Neuronal stem cell (in vitro differentiated cells): ENCODE measurements at regions not wholly inside any gene's neighbourhood (a gene's known extent, or its start where the extent isn't known, plus 50 kb on each side); places are given as distances from the start of the nearest gene placed in this dataset.
"Not testable (repeated sequence)": the region's sequence is repeated elsewhere in the genome, so short reads cannot be mapped to it uniquely, and the experiment has no call there.

Experiments
- DNase-seq: peaks from one replicate; pipeline ENCODE4 v3.0.0-alpha.2; 2013; ENCODE audit warnings: low spot score
- H2AFZ ChIP-seq: one replicate; pipeline ENCODE4 v1.6.1; 2013; ENCODE audit warnings: mild to moderate bottlenecking, low read length, inconsistent platforms
- H2AK5ac ChIP-seq: 2 replicates; pipeline ENCODE4 v1.6.1; 2013; ENCODE audit warnings: low read depth, mild to moderate bottlenecking, inconsistent platforms, low read length, moderate library complexity, mixed read lengths
- H2BK120ac ChIP-seq: 2 replicates; pipeline ENCODE4 v1.6.1; 2013; ENCODE audit warnings: low read depth, mild to moderate bottlenecking, inconsistent platforms, low read length, moderate library complexity, mixed read lengths
- H2BK12ac ChIP-seq: one replicate; pipeline ENCODE4 v1.6.1; 2013; ENCODE audit warnings: low read length, inconsistent platforms
- H2BK15ac ChIP-seq: 2 replicates; pipeline ENCODE4 v1.6.1; 2013; ENCODE audit warnings: mild to moderate bottlenecking, low read length, inconsistent platforms, mixed read lengths
- H2BK5ac ChIP-seq: one replicate; pipeline ENCODE4 v1.6.1; 2013; ENCODE audit warnings: inconsistent platforms, mild to moderate bottlenecking, low read length, moderate library complexity
- H3K14ac ChIP-seq: one replicate; pipeline ENCODE4 v1.6.1; 2013; ENCODE audit warnings: low read length, inconsistent platforms
- H3K18ac ChIP-seq: 2 replicates; pipeline ENCODE4 v1.6.1; 2013; ENCODE audit warnings: low read length, inconsistent platforms
- H3K23ac ChIP-seq: 2 replicates; pipeline ENCODE4 v1.6.1; 2013; ENCODE audit warnings: low read depth, mild to moderate bottlenecking, mixed read lengths, low read length, inconsistent platforms; ENCODE audit not compliant: poor library complexity
- H3K27ac ChIP-seq: replicated peaks from 3 replicates; pipeline ENCODE4 v1.5.1; 2013; ENCODE audit warnings: low read length, inconsistent platforms
- H3K27me3 ChIP-seq, 3 experiments: 2 replicates each; pipeline ENCODE4 v1.6.1; 2013; ENCODE audit warnings: low read length in 3 of 3, mild to moderate bottlenecking in 2 of 3, inconsistent platforms in 1 of 3, low read depth in 1 of 3, mixed read lengths in 1 of 3, moderate library complexity in 1 of 3; ENCODE audit not compliant: control insufficient read depth in 3 of 3, insufficient read depth in 3 of 3
- H3K36me3 ChIP-seq, 2 donors: replicated peaks in 1 of 2; 2 replicates each; pipeline ENCODE4 v1.6.1; 2013; ENCODE audit warnings: low read length in 2 of 2; ENCODE audit not compliant: control insufficient read depth in 2 of 2, insufficient read depth in 2 of 2
- H3K4ac ChIP-seq: 2 replicates; pipeline ENCODE4 v1.6.1; 2013; ENCODE audit warnings: inconsistent platforms, mild to moderate bottlenecking, low read length, moderate library complexity
- H3K4me1 ChIP-seq, 2 donors: 1 replicate in 1 of 2; 2 replicates in 1 of 2; pipeline ENCODE4 v1.6.1; 2013; ENCODE audit warnings: low read length in 2 of 2, low read depth in 1 of 2; ENCODE audit not compliant: control insufficient read depth in 2 of 2, insufficient read depth in 1 of 2
- H3K4me2 ChIP-seq: one replicate; pipeline ENCODE4 v1.6.1; 2013; ENCODE audit warnings: mild to moderate bottlenecking, low read length, inconsistent platforms; ENCODE audit not compliant: insufficient read depth, poor library complexity, severe bottlenecking
- H3K4me3 ChIP-seq, 2 donors: 2 replicates each; pipeline ENCODE4 v1.5.1; 2013; ENCODE audit warnings: low read length in 2 of 2, mild to moderate bottlenecking in 2 of 2, inconsistent platforms in 1 of 2, moderate library complexity in 1 of 2
- H3K79me1 ChIP-seq: one replicate; pipeline ENCODE4 v1.6.1; 2013; ENCODE audit warnings: low read depth, mild to moderate bottlenecking, inconsistent platforms, low read length, moderate library complexity
- H3K9ac ChIP-seq: one replicate; pipeline ENCODE4 v1.6.1; 2013; ENCODE audit warnings: mild to moderate bottlenecking, low read depth, low read length, inconsistent platforms; ENCODE audit not compliant: poor library complexity
- H3K9me3 ChIP-seq, 2 donors: replicated peaks in 1 of 2; 2 replicates each; pipeline versions ENCODE3 to v1.6.1; 2013; ENCODE audit warnings: low read length in 2 of 2, mild to moderate bottlenecking in 2 of 2, inconsistent platforms in 1 of 2, low read depth in 1 of 2, mixed read lengths in 1 of 2, moderate library complexity in 1 of 2; ENCODE audit not compliant: control insufficient read depth in 2 of 2, insufficient read depth in 1 of 2
- H4K8ac ChIP-seq: one replicate; pipeline ENCODE4 v1.6.1; 2013; ENCODE audit warnings: low read depth, mild to moderate bottlenecking, inconsistent platforms, low read length, moderate library complexity
- H4K91ac ChIP-seq: one replicate; pipeline ENCODE4 v1.6.1; 2013; ENCODE audit warnings: low read length, low read depth, mild to moderate bottlenecking, inconsistent platforms; ENCODE audit not compliant: poor library complexity
- WGBS, 2 donors: extraction: QIAGEN DNeasy Blood & Tissue Kit; methylation state at CpG; one replicate each; pipeline ENCODE4 v1.1.7; 2013; ENCODE audit warnings: missing lambda C conversion rate in 2 of 2, mixed read lengths in 1 of 2; ENCODE audit not compliant: insufficient read length in 2 of 2, insufficient replicate concordance in 1 of 2; ENCODE audit errors: extremely low coverage in 2 of 2; 5-methylcytosine and 5-hydroxymethylcytosine counted together

- H4K8ac ChIP-seq = no peak overlapping the region
- no peak overlapping the region for H2BK120ac ChIP-seq
- H2AFZ ChIP-seq = peak overlapping the region; percentile 59
- peak overlapping the region; percentile 14 for H3K27ac ChIP-seq
- WGBS, 2 donors = no CpG with 5 or more reads among the region's 3 CpGs
- H2BK12ac ChIP-seq = no peak overlapping the region
- H3K9me3 ChIP-seq = no peaks in the 10 kb centered on the region
- H3K14ac ChIP-seq = no peak overlapping the region
- no peaks in the 10 kb centered on the region for H3K27me3 ChIP-seq
- no peak overlapping the region for H3K4ac ChIP-seq
- H3K23ac ChIP-seq = no peak overlapping the region
- H3K4me3 ChIP-seq = no peak overlapping the region
- H3K9ac ChIP-seq = no peak overlapping the region
- peak; percentile 18 for DNase-seq
- H3K18ac ChIP-seq = no peak overlapping the region
- H3K4me1 ChIP-seq = peaks cover 3 to 8% of the 10 kb centered on the region in 2 donors
- H2AK5ac ChIP-seq = no peak overlapping the region
- no peak overlapping the region for H2BK15ac ChIP-seq
- H2BK5ac ChIP-seq = no peak overlapping the region
- H3K4me2 ChIP-seq = no peak overlapping the region
- no peaks in the 10 kb centered on the region for H3K79me1 ChIP-seq
- H4K91ac ChIP-seq = no peak overlapping the region
- no peaks in the 10 kb centered on the region for H3K36me3 ChIP-seq
Observed at GRCh38 chr4:22625311-22625710, 67.4 kb upstream of the GBA3 start.

- H3K4me3 ChIP-seq, H3K4me1 ChIP-seq, H3K14ac ChIP-seq, H3K79me1 ChIP-seq, H3K18ac ChIP-seq, H3K9me3 ChIP-seq, H3K4ac ChIP-seq, H2AFZ ChIP-seq, H3K36me3 ChIP-seq, H3K23ac ChIP-seq, H3K27ac ChIP-seq, H2BK120ac ChIP-seq, H3K27me3 ChIP-seq, H4K8ac ChIP-seq, H2BK12ac ChIP-seq, H2BK5ac ChIP-seq, H2AK5ac ChIP-seq, DNase-seq, H2BK15ac ChIP-seq, H4K91ac ChIP-seq, H3K4me2 ChIP-seq, H3K9ac ChIP-seq: not testable (repeated sequence)
Observed at GRCh38 chr4:22627851-22628250, 64.9 kb upstream of the GBA3 start.

GRCh38 chr4:22630161-22630975, 62.4 kb upstream of the GBA3 start:
- H3K18ac ChIP-seq, H3K9ac ChIP-seq, DNase-seq, H3K4ac ChIP-seq, H2AFZ ChIP-seq, H2BK5ac ChIP-seq, H2BK120ac ChIP-seq, H3K4me2 ChIP-seq, H3K23ac ChIP-seq, H3K14ac ChIP-seq, H3K79me1 ChIP-seq, H3K9me3 ChIP-seq, H3K4me1 ChIP-seq, H4K91ac ChIP-seq, H2BK12ac ChIP-seq, H3K27ac ChIP-seq, H2AK5ac ChIP-seq, H2BK15ac ChIP-seq, H4K8ac ChIP-seq, H3K4me3 ChIP-seq, H3K27me3 ChIP-seq, H3K36me3 ChIP-seq: not testable (repeated sequence)
- WGBS, 2 donors = no CpG with 5 or more reads among the region's 11 CpGs

GRCh38 chr4:22631167-22631566, 61.6 kb upstream of the GBA3 start:
- not testable (repeated sequence) for H2AFZ ChIP-seq, H3K4ac ChIP-seq, H4K91ac ChIP-seq, H3K27me3 ChIP-seq, H3K4me3 ChIP-seq, H4K8ac ChIP-seq, H3K9ac ChIP-seq, H3K18ac ChIP-seq, H3K4me1 ChIP-seq, H2AK5ac ChIP-seq, H3K9me3 ChIP-seq, H2BK120ac ChIP-seq, H2BK5ac ChIP-seq, H3K23ac ChIP-seq, H3K27ac ChIP-seq, H3K14ac ChIP-seq, H2BK15ac ChIP-seq, H3K79me1 ChIP-seq, H2BK12ac ChIP-seq, DNase-seq, H3K4me2 ChIP-seq, H3K36me3 ChIP-seq
- WGBS, 2 donors = no CpG with 5 or more reads among the region's 5 CpGs
